ENCODE measurements at regions not wholly inside any gene's neighbourhood (a gene's known extent, or its start where the extent isn't known, plus 50 kb on each side); places are given as distances from the start of the nearest gene placed in this dataset.

DNA sequence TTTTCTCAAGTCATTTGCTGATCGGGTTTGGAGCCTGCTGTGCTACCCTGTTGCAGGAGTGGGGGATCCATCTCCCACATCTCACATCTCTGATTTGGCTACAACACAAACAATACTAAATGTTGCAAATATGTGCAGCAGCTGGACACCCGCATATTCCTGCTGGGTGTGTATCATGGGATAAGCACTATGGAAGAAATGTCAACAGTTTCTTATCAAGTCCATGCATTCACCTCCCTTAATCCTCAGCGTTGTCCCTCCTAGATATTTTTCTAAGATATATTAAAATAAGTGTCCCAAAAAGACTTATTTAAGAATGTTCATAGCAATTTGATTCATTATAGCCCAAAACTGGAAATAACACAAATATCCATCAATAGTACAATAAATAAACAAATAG is 303.7 kb downstream of the TRIB2 start:
- no peaks in the 10 kb centered on the region for H3K36me3 ChIP-seq (replicated peaks in 1 of 2; ENCODE audit: control extremely low read depth in 1 of 2, control insufficient read depth in 1 of 2, extremely low read depth in 1 of 2, insufficient read depth in 2 of 2, low read length in 1 of 2)
- H3K27ac ChIP-seq (ENCODE audit: low read length in 2 of 2): no peak overlapping the region
- no peaks in the 10 kb centered on the region for H4K20me1 ChIP-seq (ENCODE audit: control insufficient read depth, insufficient read depth, low read length, poor library complexity, severe bottlenecking)
- no CpG with 5 or more reads among the region's 3 CpGs for WGBS (ENCODE audit: insufficient coverage)
- TF ChIP-seq EZH2 (IDR thresholded peaks at IDR 0.05; ENCODE audit: borderline replicate concordance, insufficient read depth, low read depth, low read length, poor library complexity, severe bottlenecking): no peak
- no peak for TF ChIP-seq CTCF (IDR thresholded peaks at IDR 0.05)
- no peaks in the 10 kb centered on the region for H3K79me2 ChIP-seq (ENCODE audit: control insufficient read depth, insufficient read depth, low read length)
- Mint-ChIP-seq H3K4me3 (no peak overlapping the region), H3K9me3 (ENCODE audit: insufficient read depth) (no peaks in the 10 kb centered on the region), H3K4me1 (no peaks in the 10 kb centered on the region), H3K27me3 (peaks cover 42% of the 10 kb centered on the region), H3K27ac (no peak overlapping the region)
- ATAC-seq (ENCODE audit: low read depth) (no peak), DNase-seq (no peak)
- H2AFZ ChIP-seq (ENCODE audit: insufficient read depth, low read depth, low read length, poor library complexity, severe bottlenecking): no peak overlapping the region
- H3K27me3 ChIP-seq (replicated peaks in 1 of 4; ENCODE audit: control extremely low read depth in 1 of 4, control insufficient read depth in 3 of 4, insufficient read depth in 4 of 4, low read length in 3 of 4): peaks cover 0 to 12% (median 9%) of the 10 kb centered on the region in 4 experiments
- ChIA-PET CTCF (interaction anchor here (4.2 kb wide), 1 partner anchor 13 kb away, joined by 21 read pairs; no protein-coding TSS in a partner anchor), POLR2A (no interaction called here)
- no peak overlapping the region for H3K4me3 ChIP-seq (ENCODE audit: control extremely low read depth in 1 of 5, extremely low read depth in 1 of 5, insufficient read depth in 1 of 5, low read depth in 2 of 5, low read length in 4 of 5)
- H3K9ac ChIP-seq (ENCODE audit: low read length): no peak overlapping the region
- H3K4me2 ChIP-seq (replicated peaks; ENCODE audit: low read depth, low read length, poor library complexity, severe bottlenecking): no peak overlapping the region
- no peaks in the 10 kb centered on the region for H3K4me1 ChIP-seq (ENCODE audit: control insufficient read depth in 2 of 2, insufficient read depth in 2 of 2, low read length in 2 of 2)
- intact Hi-C loops (cut with micrococcal nuclease): no loop called here
- H3K9me3 ChIP-seq (ENCODE audit: control extremely low read depth in 1 of 3, control insufficient read depth in 2 of 3, insufficient read depth in 1 of 3, low read length in 2 of 3): no peaks in the 10 kb centered on the region

DNA sequence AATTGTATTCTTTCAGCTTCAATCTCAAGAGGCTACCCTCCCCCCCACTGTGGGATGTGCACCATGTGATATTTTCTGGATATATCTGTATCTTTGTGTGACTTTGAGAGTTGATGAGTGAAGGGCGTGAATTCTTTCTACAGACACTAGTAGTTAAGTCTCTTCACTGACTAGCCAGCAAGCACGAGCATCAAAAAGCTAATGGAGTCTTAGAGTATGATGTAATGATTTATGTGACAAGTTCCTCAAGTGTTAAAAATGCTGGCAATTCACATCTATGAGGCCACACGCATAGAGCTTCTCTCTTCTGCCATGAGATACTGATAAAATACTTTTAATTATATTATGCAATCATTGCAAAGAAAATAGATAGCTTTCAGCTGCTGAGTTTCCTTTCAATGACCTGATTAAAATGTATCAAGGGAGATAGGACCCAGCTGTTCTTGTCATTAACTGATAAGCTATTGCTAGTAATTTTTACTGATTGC is 304.8 kb downstream of the TRIB2 start:
- Histone ChIP-seq H3K4me1 (ENCODE audit: control insufficient read depth in 2 of 2, insufficient read depth in 2 of 2, low read length in 2 of 2) (no peaks in the 10 kb centered on the region), H3K79me2 (ENCODE audit: control insufficient read depth, insufficient read depth, low read length) (no peaks in the 10 kb centered on the region), H3K36me3 (replicated peaks in 1 of 2; ENCODE audit: control extremely low read depth in 1 of 2, control insufficient read depth in 1 of 2, extremely low read depth in 1 of 2, insufficient read depth in 2 of 2, low read length in 1 of 2) (no peaks in the 10 kb centered on the region), H3K9ac (ENCODE audit: low read length) (no peak overlapping the region), H4K20me1 (ENCODE audit: control insufficient read depth, insufficient read depth, low read length, poor library complexity, severe bottlenecking) (no peaks in the 10 kb centered on the region), H3K27ac (ENCODE audit: low read length in 2 of 2) (no peak overlapping the region), H3K4me3 (ENCODE audit: control extremely low read depth in 1 of 5, extremely low read depth in 1 of 5, insufficient read depth in 1 of 5, low read depth in 2 of 5, low read length in 4 of 5) (no peak overlapping the region), H3K27me3 (replicated peaks in 1 of 4; ENCODE audit: control extremely low read depth in 1 of 4, control insufficient read depth in 3 of 4, insufficient read depth in 4 of 4, low read length in 3 of 4) (peaks cover 0 to 10% (median 7%) of the 10 kb centered on the region in 4 experiments), H3K9me3 (ENCODE audit: control extremely low read depth in 1 of 3, control insufficient read depth in 2 of 3, insufficient read depth in 1 of 3, low read length in 2 of 3) (no peaks in the 10 kb centered on the region), H2AFZ (ENCODE audit: insufficient read depth, low read depth, low read length, poor library complexity, severe bottlenecking) (no peak overlapping the region), H3K4me2 (replicated peaks; ENCODE audit: low read depth, low read length, poor library complexity, severe bottlenecking) (no peak overlapping the region)
- H3K4me3 Mint-ChIP-seq: no peak overlapping the region
- DNase-seq (no peak), ATAC-seq (ENCODE audit: low read depth) (no peak)
- no peak for TF ChIP-seq EZH2 (IDR thresholded peaks at IDR 0.05; ENCODE audit: borderline replicate concordance, insufficient read depth, low read depth, low read length, poor library complexity, severe bottlenecking)
- no peak for TF ChIP-seq CTCF (IDR thresholded peaks at IDR 0.05)
- intact Hi-C loops (cut with micrococcal nuclease): no loop called here
- ChIA-PET POLR2A (no interaction called here), CTCF (interaction anchor here (0.5 to 4.2 kb wide), 3 partner anchors 14 to 1192 kb away, joined by 4 to 21 read pairs (median 4); no protein-coding TSS in a partner anchor)
- peaks cover 40% of the 10 kb centered on the region for H3K27me3 Mint-ChIP-seq
- no CpG with 5 or more reads among the region's 3 CpGs for WGBS (ENCODE audit: insufficient coverage)
- no peak overlapping the region for H3K27ac Mint-ChIP-seq
- H3K4me1 Mint-ChIP-seq: no peaks in the 10 kb centered on the region
- no peaks in the 10 kb centered on the region for H3K9me3 Mint-ChIP-seq (ENCODE audit: insufficient read depth)

All from B cell (primary cell).